Mesenchymal stem cell (in vitro differentiated cells and primary cell): ENCODE measurements at regions not wholly inside any gene's neighbourhood (a gene's known extent, or its start where the extent isn't known, plus 50 kb on each side); places are given as distances from the start of the nearest gene placed in this dataset.

ENCODE experiments used
- DNase-seq: peaks from one replicate; pipeline ENCODE4 v3.0.0-alpha.2; 2013
- H2AFZ ChIP-seq: one replicate; pipeline ENCODE4 v1.6.1; 2013; ENCODE audit warnings: low read depth, mild to moderate bottlenecking, control low read depth, inconsistent platforms, low read length, moderate library complexity
- H2AK5ac ChIP-seq: 2 replicates; pipeline ENCODE4 v1.6.1; 2013; ENCODE audit warnings: low read length, moderate library complexity, mild to moderate bottlenecking, inconsistent platforms; ENCODE audit not compliant: severe bottlenecking
- H2BK120ac ChIP-seq: one replicate; pipeline ENCODE4 v1.6.1; 2013; ENCODE audit warnings: low read depth, mild to moderate bottlenecking, inconsistent platforms, low read length, moderate library complexity
- H2BK12ac ChIP-seq, 2 experiments: one replicate each; pipeline ENCODE4 v1.6.1; 2013; ENCODE audit warnings: inconsistent platforms in 2 of 2, low read length in 2 of 2, mild to moderate bottlenecking in 2 of 2, moderate library complexity in 2 of 2, control low read depth in 1 of 2
- H2BK15ac ChIP-seq: one replicate; pipeline ENCODE4 v1.6.1; 2013; ENCODE audit warnings: mild to moderate bottlenecking, low read depth, inconsistent platforms; ENCODE audit not compliant: poor library complexity, severe bottlenecking
- H2BK5ac ChIP-seq: 2 replicates; pipeline ENCODE4 v1.6.1; 2013; ENCODE audit warnings: low read depth, mild to moderate bottlenecking, low read length, control low read depth, inconsistent platforms; ENCODE audit not compliant: poor library complexity, severe bottlenecking
- H3K14ac ChIP-seq, 2 experiments: one replicate each; pipeline ENCODE4 v1.6.1; 2013; ENCODE audit warnings: inconsistent platforms in 2 of 2, low read length in 2 of 2, control low read depth in 1 of 2, mild to moderate bottlenecking in 1 of 2, moderate library complexity in 1 of 2
- H3K18ac ChIP-seq, 2 experiments: one replicate each; pipeline ENCODE4 v1.6.1; 2013; ENCODE audit warnings: inconsistent platforms in 2 of 2, low read length in 2 of 2, control low read depth in 1 of 2, low read depth in 1 of 2, mild to moderate bottlenecking in 1 of 2
- H3K23ac ChIP-seq, 2 experiments: one replicate each; pipeline ENCODE4 v1.6.1; 2013; ENCODE audit warnings: inconsistent platforms in 2 of 2, low read length in 2 of 2, mild to moderate bottlenecking in 2 of 2, moderate library complexity in 2 of 2, control low read depth in 1 of 2
- H3K27ac ChIP-seq: 2 replicates; pipeline ENCODE4 v1.5.1; 2013; ENCODE audit warnings: mild to moderate bottlenecking, moderate library complexity, low read length, control low read depth, inconsistent platforms; ENCODE audit not compliant: poor library complexity, severe bottlenecking
- H3K27me3 ChIP-seq, 2 experiments: 2 replicates each; pipeline versions ENCODE4 v1.6.1 to v1.7.0; 2013; ENCODE audit warnings: low read length in 2 of 2, mild to moderate bottlenecking in 2 of 2, moderate library complexity in 2 of 2, control low read depth in 1 of 2, inconsistent platforms in 1 of 2; ENCODE audit not compliant: control insufficient read depth in 1 of 2, insufficient read depth in 1 of 2
- H3K36me3 ChIP-seq, 2 experiments: 2 replicates each; pipeline versions ENCODE4 v1.6.1 to v1.7.0; 2013; ENCODE audit warnings: low read length in 2 of 2, control low read depth in 1 of 2, inconsistent platforms in 1 of 2, low read depth in 1 of 2, mild to moderate bottlenecking in 1 of 2; ENCODE audit not compliant: insufficient read depth in 2 of 2, control insufficient read depth in 1 of 2
- H3K4ac ChIP-seq, 2 experiments: one replicate each; pipeline ENCODE4 v1.6.1; 2013; ENCODE audit warnings: inconsistent platforms in 2 of 2, low read length in 2 of 2, mild to moderate bottlenecking in 2 of 2, moderate library complexity in 2 of 2, control low read depth in 1 of 2, low read depth in 1 of 2
- H3K4me1 ChIP-seq: 2 replicates; pipeline ENCODE4 v1.6.1; 2013; ENCODE audit warnings: low read depth, low read length, control low read depth; ENCODE audit not compliant: control insufficient read depth, insufficient read depth
- H3K4me2 ChIP-seq: 2 replicates; pipeline ENCODE4 v1.6.1; 2013; ENCODE audit warnings: low read length, mild to moderate bottlenecking, inconsistent platforms; ENCODE audit not compliant: poor library complexity, severe bottlenecking
- H3K4me3 ChIP-seq, 2 experiments: 2 replicates each; pipeline versions ENCODE4 v1.5.1 to v1.7.0; 2013; ENCODE audit warnings: low read length in 2 of 2, mild to moderate bottlenecking in 2 of 2, control low read depth in 1 of 2, low read depth in 1 of 2; ENCODE audit not compliant: insufficient read depth in 1 of 2
- H3K79me1 ChIP-seq: replicated peaks from 2 replicates; pipeline ENCODE4 v1.6.1; 2013; ENCODE audit warnings: mild to moderate bottlenecking, control low read depth, low read length, inconsistent platforms; ENCODE audit not compliant: poor library complexity, severe bottlenecking
- H3K9ac ChIP-seq: 2 replicates; pipeline ENCODE4 v1.7.0; 2013; ENCODE audit warnings: mild to moderate bottlenecking, low read length, moderate library complexity
- H3K9me3 ChIP-seq: 2 replicates; pipeline ENCODE4 v1.7.0; 2013; ENCODE audit warnings: mild to moderate bottlenecking, low read length; ENCODE audit not compliant: control insufficient read depth
- H4K8ac ChIP-seq: one replicate; pipeline ENCODE4 v1.6.1; 2013; ENCODE audit warnings: inconsistent platforms, mild to moderate bottlenecking, low read length, moderate library complexity
- H4K91ac ChIP-seq: one replicate; pipeline ENCODE4 v1.6.1; 2013; ENCODE audit warnings: mild to moderate bottlenecking, low read length, inconsistent platforms
- WGBS: methylation state at CpG from one replicate; pipeline ENCODE4 v1.1.7; 2013; ENCODE audit warnings: mixed read lengths; 5-methylcytosine and 5-hydroxymethylcytosine counted together

GRCh38 chr1:118363396-118363795 lies 178.4 kb upstream of the SPAG17 start:
- Histone ChIP-seq H3K27ac (no peak overlapping the region), H2AFZ (no peak overlapping the region), H3K18ac (no peak overlapping the region), H2BK120ac (no peak overlapping the region), H4K8ac (no peak overlapping the region), H2BK5ac (no peak overlapping the region), H3K23ac (no peak overlapping the region), H3K9me3 (peaks cover 60% of the 10 kb centered on the region), H3K9ac (no peak overlapping the region), H3K27me3 (no peaks in the 10 kb centered on the region), H3K4ac (no peak overlapping the region), H4K91ac (no peak overlapping the region), H3K4me2 (no peak overlapping the region), H3K14ac (no peak overlapping the region), H3K4me3 (no peak overlapping the region), H2AK5ac (no peak overlapping the region), H3K36me3 (no peaks in the 10 kb centered on the region), H2BK15ac (no peak overlapping the region), H3K79me1 (no peaks in the 10 kb centered on the region), H2BK12ac (no peak overlapping the region), H3K4me1 (no peaks in the 10 kb centered on the region)
- WGBS = no CpG with 5 or more reads among the region's 1 CpG
- no peak for DNase-seq

- WGBS = no CpG with 5 or more reads among the region's 2 CpGs
- H2BK120ac ChIP-seq = no peak overlapping the region
- H2AK5ac ChIP-seq = no peak overlapping the region
- no peaks in the 10 kb centered on the region for H3K4me1 ChIP-seq
- no peak overlapping the region for H3K4me3 ChIP-seq
- H3K9ac ChIP-seq = no peak overlapping the region
- H3K4ac ChIP-seq = no peak overlapping the region
- H3K4me2 ChIP-seq = no peak overlapping the region
- H4K91ac ChIP-seq = no peak overlapping the region
- peaks cover 59% of the 10 kb centered on the region for H3K9me3 ChIP-seq
- DNase-seq = no peak
- H3K27ac ChIP-seq = no peak overlapping the region
- no peak overlapping the region for H2AFZ ChIP-seq
- no peak overlapping the region for H3K18ac ChIP-seq
- H4K8ac ChIP-seq = no peak overlapping the region
- no peak overlapping the region for H2BK15ac ChIP-seq
- no peak overlapping the region for H2BK5ac ChIP-seq
- no peak overlapping the region for H2BK12ac ChIP-seq
- H3K79me1 ChIP-seq = no peaks in the 10 kb centered on the region
- no peak overlapping the region for H3K14ac ChIP-seq
- H3K27me3 ChIP-seq = no peaks in the 10 kb centered on the region
- no peaks in the 10 kb centered on the region for H3K36me3 ChIP-seq
- H3K23ac ChIP-seq = no peak overlapping the region
These were observed 175.8 kb upstream of the SPAG17 start for GRCh38 chr1:118360817-118361216.

GRCh38 chr1:118346936-118347335 lies 161.9 kb upstream of the SPAG17 start:
- no peak overlapping the region for H2BK15ac ChIP-seq
- WGBS = 68% methylated on average over 2 of the region's 3 CpGs

GRCh38 chr1:118340928-118341910 lies 156.2 kb upstream of the SPAG17 start:
- Histone ChIP-seq H2AK5ac (no peak overlapping the region), H3K4me2 (no peak overlapping the region), H2BK15ac (no peak overlapping the region), H3K9me3 (no peaks in the 10 kb centered on the region), H3K36me3 (no peaks in the 10 kb centered on the region), H4K8ac (no peak overlapping the region), H3K79me1 (no peaks in the 10 kb centered on the region), H3K14ac (no peak overlapping the region), H3K9ac (no peak overlapping the region), H3K4ac (no peak overlapping the region), H3K23ac (no peak overlapping the region), H4K91ac (no peak overlapping the region), H2BK120ac (no peak overlapping the region), H3K4me1 (no peaks in the 10 kb centered on the region), H3K4me3 (no peak overlapping the region), H3K27ac (no peak overlapping the region), H2AFZ (no peak overlapping the region), H2BK5ac (no peak overlapping the region), H3K18ac (no peak overlapping the region), H2BK12ac (no peak overlapping the region), H3K27me3 (no peaks in the 10 kb centered on the region)
- 42% methylated on average over 4 of the region's 5 CpGs for WGBS
- DNase-seq = no peak

More at GRCh38 chr1:118346936-118347335, 161.9 kb upstream of the SPAG17 start:
- H2AFZ ChIP-seq = no peak overlapping the region
- H3K27ac ChIP-seq = no peak overlapping the region
- H3K36me3 ChIP-seq = no peaks in the 10 kb centered on the region
- H3K9ac ChIP-seq = no peak overlapping the region
- H3K79me1 ChIP-seq = no peaks in the 10 kb centered on the region
- no peak overlapping the region for H2BK12ac ChIP-seq
- H3K9me3 ChIP-seq = no peaks in the 10 kb centered on the region
- H4K91ac ChIP-seq = no peak overlapping the region
- no peaks in the 10 kb centered on the region for H3K4me1 ChIP-seq
- no peak overlapping the region for H2AK5ac ChIP-seq
- DNase-seq = no peak
- H2BK120ac ChIP-seq = no peak overlapping the region
- H3K4me3 ChIP-seq = no peak overlapping the region
- H3K18ac ChIP-seq = no peak overlapping the region
- H3K27me3 ChIP-seq = no peaks in the 10 kb centered on the region
- no peak overlapping the region for H3K4me2 ChIP-seq
- H3K4ac ChIP-seq = no peak overlapping the region
- H3K23ac ChIP-seq = no peak overlapping the region
- no peak overlapping the region for H4K8ac ChIP-seq
- H2BK5ac ChIP-seq = no peak overlapping the region
- H3K14ac ChIP-seq = no peak overlapping the region
